ENCODE measurements at regions not wholly inside any gene's neighbourhood (a gene's known extent, or its start where the extent isn't known, plus 50 kb on each side); places are given as distances from the start of the nearest gene placed in this dataset.
A peak's percentile ranks its signal among the peaks of the same experiment; 100 is the strongest.

GRCh38 chr6:51531623-51532022 lies 555.8 kb downstream of the PKHD1 start:
- Histone ChIP-seq H3K4me2 (ENCODE audit: low read depth, low read length) (no peak overlapping the region), H3K9me3 (replicated peaks; ENCODE audit: insufficient read depth, low read length) (no peaks in the 10 kb centered on the region), H3K36me3 (replicated peaks; ENCODE audit: insufficient read depth, low read length) (no peaks in the 10 kb centered on the region), H3K9me2 (replicated peaks; ENCODE audit: insufficient read depth, low read length) (no peaks in the 10 kb centered on the region), H3F3A (ENCODE audit: insufficient read depth, low read length) (no peaks in the 10 kb centered on the region), H3K4me1 (ENCODE audit: low read length) (no peaks in the 10 kb centered on the region), H3K9ac (ENCODE audit: low read length) (no peak overlapping the region), H3K27ac (ENCODE audit: low read length) (no peak overlapping the region), H3K27me3 (replicated peaks; ENCODE audit: insufficient read depth, low read length) (no peaks in the 10 kb centered on the region), H3K4me3 (ENCODE audit: low read length) (no peak overlapping the region), H4K20me1 (ENCODE audit: insufficient read depth, low read length) (no peaks in the 10 kb centered on the region), H3K79me2 (ENCODE audit: low read length) (no peaks in the 10 kb centered on the region), H2AFZ (ENCODE audit: low read length) (no peak overlapping the region)
- TF ChIP-seq EZH2 (optimal IDR thresholded peaks at IDR 0.05; ENCODE audit: low read depth, low read length): no peak
- no peak; the same call in 1 of the 2 replicates for TF ChIP-seq CTCF (IDR thresholded peaks at IDR 0.05; ENCODE audit: low read length)
- TF ChIP-seq EZH2phosphoT487 (IDR thresholded peaks at IDR 0.05; ENCODE audit: low read length): no peak
- DNase-seq: peak; percentile 12

- H3K27me3 ChIP-seq (replicated peaks; ENCODE audit: insufficient read depth, low read length): no peaks in the 10 kb centered on the region
- H4K20me1 ChIP-seq (ENCODE audit: insufficient read depth, low read length): no peaks in the 10 kb centered on the region
- no peak overlapping the region for H2AFZ ChIP-seq (ENCODE audit: low read length)
- no peaks in the 10 kb centered on the region for H3K4me1 ChIP-seq (ENCODE audit: low read length)
- no peaks in the 10 kb centered on the region; the same call in 1 of the 2 replicates for H3K9me3 ChIP-seq (replicated peaks; ENCODE audit: insufficient read depth, low read length)
- H3K36me3 ChIP-seq (replicated peaks; ENCODE audit: insufficient read depth, low read length): no peaks in the 10 kb centered on the region
- no peak for TF ChIP-seq CTCF (IDR thresholded peaks at IDR 0.05; ENCODE audit: low read length)
- no peak for TF ChIP-seq EZH2 (optimal IDR thresholded peaks at IDR 0.05; ENCODE audit: low read depth, low read length)
- no peak for TF ChIP-seq EZH2phosphoT487 (IDR thresholded peaks at IDR 0.05; ENCODE audit: low read length)
- H3F3A ChIP-seq (ENCODE audit: insufficient read depth, low read length): no peaks in the 10 kb centered on the region
- DNase-seq: no peak
- H3K79me2 ChIP-seq (ENCODE audit: low read length): no peaks in the 10 kb centered on the region
- H3K27ac ChIP-seq (ENCODE audit: low read length): no peak overlapping the region
- H3K9ac ChIP-seq (ENCODE audit: low read length): no peak overlapping the region
- H3K4me2 ChIP-seq (ENCODE audit: low read depth, low read length): no peak overlapping the region
- H3K4me3 ChIP-seq (ENCODE audit: low read length): no peak overlapping the region
- no peaks in the 10 kb centered on the region for H3K9me2 ChIP-seq (replicated peaks; ENCODE audit: insufficient read depth, low read length)
Observed at GRCh38 chr6:51533962-51534361, 553.5 kb downstream of the PKHD1 start.

GRCh38 chr6:51535327-51535726 lies 552.1 kb downstream of the PKHD1 start:
- Histone ChIP-seq H3K4me1 (ENCODE audit: low read length) (no peaks in the 10 kb centered on the region), H3K9me2 (replicated peaks; ENCODE audit: insufficient read depth, low read length) (no peaks in the 10 kb centered on the region), H3K9ac (ENCODE audit: low read length) (no peak overlapping the region), H3K9me3 (replicated peaks; ENCODE audit: insufficient read depth, low read length) (no peaks in the 10 kb centered on the region; the same call in 1 of the 2 replicates), H3K27me3 (replicated peaks; ENCODE audit: insufficient read depth, low read length) (no peaks in the 10 kb centered on the region), H3K79me2 (ENCODE audit: low read length) (no peaks in the 10 kb centered on the region), H3K27ac (ENCODE audit: low read length) (no peak overlapping the region), H3F3A (ENCODE audit: insufficient read depth, low read length) (no peaks in the 10 kb centered on the region), H3K4me2 (ENCODE audit: low read depth, low read length) (no peak overlapping the region), H3K4me3 (ENCODE audit: low read length) (no peak overlapping the region), H2AFZ (ENCODE audit: low read length) (no peak overlapping the region), H3K36me3 (replicated peaks; ENCODE audit: insufficient read depth, low read length) (no peaks in the 10 kb centered on the region), H4K20me1 (ENCODE audit: insufficient read depth, low read length) (no peaks in the 10 kb centered on the region)
- TF ChIP-seq EZH2 (optimal IDR thresholded peaks at IDR 0.05; ENCODE audit: low read depth, low read length) (no peak), CTCF (IDR thresholded peaks at IDR 0.05; ENCODE audit: low read length) (no peak), EZH2phosphoT487 (IDR thresholded peaks at IDR 0.05; ENCODE audit: low read length) (no peak)
- no peak for DNase-seq
